ENCODE measurements at regions not wholly inside any gene's neighbourhood (a gene's known extent, or its start where the extent isn't known, plus 50 kb on each side); places are given as distances from the start of the nearest gene placed in this dataset.

DNA sequence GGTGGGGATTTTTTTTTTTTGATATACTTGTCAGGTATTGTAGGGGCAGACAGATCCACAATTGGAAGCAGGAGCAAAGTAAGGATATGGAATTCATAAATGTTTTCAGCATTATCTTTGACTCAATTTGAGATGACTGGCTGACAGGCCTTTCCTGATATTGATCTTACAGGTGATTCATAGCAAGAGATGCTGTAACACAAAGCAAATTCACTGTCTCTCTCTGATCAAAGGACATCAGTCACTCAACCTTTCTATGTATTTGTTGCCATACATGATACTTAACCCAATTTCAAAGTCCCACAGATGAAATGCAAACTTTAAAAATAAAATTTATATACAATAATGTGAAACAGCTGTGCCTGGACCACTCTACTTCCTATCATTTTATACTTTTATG, 1506.9 kb downstream of the AACS start:
- Histone ChIP-seq H3K4me1 (ENCODE audit: control insufficient read depth in 5 of 5, insufficient read depth in 5 of 5, low read length in 5 of 5) (no peaks in the 10 kb centered on the region), H3K27ac (ENCODE audit: low read depth in 1 of 2, low read length in 1 of 2) (no peak overlapping the region), H3K4me3 (no peak overlapping the region), H3K9ac (ENCODE audit: insufficient read depth in 1 of 2, low read length in 2 of 2) (no peak overlapping the region), H3K27me3 (ENCODE audit: control insufficient read depth in 3 of 3, insufficient read depth in 3 of 3, low read length in 2 of 3) (no peaks in the 10 kb centered on the region), H3K36me3 (ENCODE audit: control insufficient read depth in 4 of 4, insufficient read depth in 4 of 4, low read length in 4 of 4) (no peaks in the 10 kb centered on the region), H3K9me3 (ENCODE audit: control insufficient read depth in 4 of 4, insufficient read depth in 3 of 4, low read length in 3 of 4) (peaks cover 0 to 11% (median 2%) of the 10 kb centered on the region in 4 donors)
- TF ChIP-seq, protein P1, sequence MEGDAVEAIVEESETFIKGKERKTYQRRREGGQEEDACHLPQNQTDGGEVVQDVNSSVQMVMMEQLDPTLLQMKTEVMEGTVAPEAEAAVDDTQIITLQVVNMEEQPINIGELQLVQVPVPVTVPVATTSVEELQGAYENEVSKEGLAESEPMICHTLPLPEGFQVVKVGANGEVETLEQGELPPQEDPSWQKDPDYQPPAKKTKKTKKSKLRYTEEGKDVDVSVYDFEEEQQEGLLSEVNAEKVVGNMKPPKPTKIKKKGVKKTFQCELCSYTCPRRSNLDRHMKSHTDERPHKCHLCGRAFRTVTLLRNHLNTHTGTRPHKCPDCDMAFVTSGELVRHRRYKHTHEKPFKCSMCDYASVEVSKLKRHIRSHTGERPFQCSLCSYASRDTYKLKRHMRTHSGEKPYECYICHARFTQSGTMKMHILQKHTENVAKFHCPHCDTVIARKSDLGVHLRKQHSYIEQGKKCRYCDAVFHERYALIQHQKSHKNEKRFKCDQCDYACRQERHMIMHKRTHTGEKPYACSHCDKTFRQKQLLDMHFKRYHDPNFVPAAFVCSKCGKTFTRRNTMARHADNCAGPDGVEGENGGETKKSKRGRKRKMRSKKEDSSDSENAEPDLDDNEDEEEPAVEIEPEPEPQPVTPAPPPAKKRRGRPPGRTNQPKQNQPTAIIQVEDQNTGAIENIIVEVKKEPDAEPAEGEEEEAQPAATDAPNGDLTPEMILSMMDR (IDR thresholded peaks at IDR 0.05; ENCODE audit: control extremely low read depth, extremely low read depth): no peak
- DNase-seq (no peak), ATAC-seq (ENCODE audit: insufficient read depth, low FRiP score) (no peak)

DNA sequence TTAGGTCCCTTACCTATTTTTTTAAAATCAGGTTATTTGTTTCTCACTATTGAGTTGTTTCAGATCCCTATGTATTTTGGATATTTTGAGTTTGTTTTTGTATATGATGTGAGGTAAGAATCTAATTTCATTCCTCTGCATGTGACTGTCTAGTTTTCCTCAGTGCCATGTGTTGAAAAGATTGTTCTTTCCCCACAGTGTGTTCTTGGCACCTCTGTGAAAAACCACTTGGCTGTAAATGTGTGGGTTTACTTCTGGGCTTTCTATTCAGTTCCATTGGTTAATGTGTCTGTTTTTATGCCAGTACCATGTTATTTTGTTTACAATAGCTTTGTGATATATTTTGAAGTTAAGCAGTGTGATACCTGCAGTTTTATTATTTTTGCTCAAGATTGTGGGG, 1516.4 kb downstream of the AACS start:
- Histone ChIP-seq H3K4me3 (no peak overlapping the region), H3K4me1 (ENCODE audit: control insufficient read depth in 5 of 5, insufficient read depth in 5 of 5, low read length in 5 of 5) (no peaks in the 10 kb centered on the region), H3K27me3 (ENCODE audit: control insufficient read depth in 3 of 3, insufficient read depth in 3 of 3, low read length in 2 of 3) (no peaks in the 10 kb centered on the region), H3K27ac (ENCODE audit: low read depth in 1 of 2, low read length in 1 of 2) (no peak overlapping the region), H3K9ac (ENCODE audit: insufficient read depth in 1 of 2, low read length in 2 of 2) (no peak overlapping the region), H3K36me3 (ENCODE audit: control insufficient read depth in 4 of 4, insufficient read depth in 4 of 4, low read length in 4 of 4) (peaks cover 0 to 1% (median 0%) of the 10 kb centered on the region in 4 donors), H3K9me3 (ENCODE audit: control insufficient read depth in 4 of 4, insufficient read depth in 3 of 4, low read length in 3 of 4) (peaks cover 0 to 3% (median 0%) of the 10 kb centered on the region in 4 donors)
- no peak for DNase-seq
- ATAC-seq (ENCODE audit: insufficient read depth, low FRiP score): no peak
- TF ChIP-seq, protein P1 (IDR thresholded peaks at IDR 0.05; ENCODE audit: control extremely low read depth, extremely low read depth): no peak

DNA sequence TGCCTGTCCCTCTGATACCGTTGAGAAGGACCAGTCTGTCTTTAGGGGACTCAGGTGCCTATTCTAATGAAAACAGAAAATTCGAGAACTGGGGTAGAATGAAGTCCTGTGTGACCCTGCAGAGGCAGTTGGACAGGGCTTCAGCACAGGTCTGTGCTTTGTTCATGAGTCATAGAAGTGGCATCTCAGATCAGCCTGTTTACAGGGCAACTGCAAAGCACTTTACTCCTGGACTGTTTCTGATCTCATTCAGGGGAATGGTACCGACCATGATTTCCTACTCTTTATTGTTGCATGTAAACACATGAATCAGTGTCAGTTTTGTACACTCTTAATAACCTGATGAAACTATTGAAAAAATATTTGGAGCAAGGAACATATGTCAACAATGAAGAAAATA, 1517.0 kb downstream of the AACS start:
- H3K36me3 ChIP-seq (ENCODE audit: control insufficient read depth in 4 of 4, insufficient read depth in 4 of 4, low read length in 4 of 4): peaks cover 0 to 1% (median 0%) of the 10 kb centered on the region in 4 donors
- H3K9ac ChIP-seq (ENCODE audit: insufficient read depth in 1 of 2, low read length in 2 of 2): no peak overlapping the region
- H3K27ac ChIP-seq (ENCODE audit: low read depth in 1 of 2, low read length in 1 of 2): no peak overlapping the region
- TF ChIP-seq, protein P1 (IDR thresholded peaks at IDR 0.05; ENCODE audit: control extremely low read depth, extremely low read depth): no peak
- H3K4me1 ChIP-seq (ENCODE audit: control insufficient read depth in 5 of 5, insufficient read depth in 5 of 5, low read length in 5 of 5): no peaks in the 10 kb centered on the region
- DNase-seq (peak in 1 of 3 donors; percentile 2), ATAC-seq (ENCODE audit: insufficient read depth, low FRiP score) (peak; percentile 78)
- H3K9me3 ChIP-seq (ENCODE audit: control insufficient read depth in 4 of 4, insufficient read depth in 3 of 4, low read length in 3 of 4): no peaks in the 10 kb centered on the region
- 63 to 65% methylated on average over 3 of the region's 3 CpGs for WGBS, 2 donors
- no peaks in the 10 kb centered on the region for H3K27me3 ChIP-seq (ENCODE audit: control insufficient read depth in 3 of 3, insufficient read depth in 3 of 3, low read length in 2 of 3)
- H3K4me3 ChIP-seq: no peak overlapping the region

DNA sequence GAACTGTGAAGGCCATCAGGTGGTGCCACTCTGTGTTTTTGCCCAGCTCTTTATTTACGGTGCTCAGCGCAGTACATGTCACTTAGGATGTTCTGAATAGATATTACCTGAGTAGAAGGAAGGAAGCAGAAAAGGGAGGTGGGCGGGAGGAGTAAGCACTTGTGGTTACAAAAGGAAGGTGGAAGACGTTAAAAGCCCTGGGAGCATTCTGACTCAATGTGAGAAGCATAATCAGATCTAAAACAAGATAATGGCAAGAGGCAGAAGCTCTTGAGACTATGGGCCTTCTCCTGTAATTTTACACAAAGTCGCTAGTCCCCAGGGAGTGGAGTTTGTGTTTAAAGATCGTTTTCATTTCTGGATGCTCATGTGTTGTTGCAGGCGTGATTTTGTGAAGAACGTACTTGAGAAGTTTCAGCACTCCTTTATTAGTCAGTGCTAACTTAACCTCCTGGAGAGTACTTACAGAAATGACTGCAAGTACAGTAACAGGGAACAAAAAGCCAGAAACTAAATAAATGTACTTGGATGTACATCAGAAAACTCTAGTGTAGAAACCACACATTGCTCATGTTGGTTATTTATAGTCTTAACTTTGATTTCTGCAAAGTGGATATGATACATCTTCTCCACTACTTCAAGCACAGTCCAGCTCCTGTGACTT, 1523.5 kb downstream of the AACS start:
- WGBS, 2 donors: 48 to 56% methylated on average over 8 of the region's 8 CpGs
- H3K4me1 ChIP-seq (ENCODE audit: control insufficient read depth in 5 of 5, insufficient read depth in 5 of 5, low read length in 5 of 5): no peaks in the 10 kb centered on the region
- no peaks in the 10 kb centered on the region for H3K36me3 ChIP-seq (ENCODE audit: control insufficient read depth in 4 of 4, insufficient read depth in 4 of 4, low read length in 4 of 4)
- no peak overlapping the region for H3K9ac ChIP-seq (ENCODE audit: insufficient read depth in 1 of 2, low read length in 2 of 2)
- peak; percentile 44 for ATAC-seq (ENCODE audit: insufficient read depth, low FRiP score)
- no peak for DNase-seq
- H3K9me3 ChIP-seq (ENCODE audit: control insufficient read depth in 4 of 4, insufficient read depth in 3 of 4, low read length in 3 of 4): no peaks in the 10 kb centered on the region
- TF ChIP-seq, protein P1 (IDR thresholded peaks at IDR 0.05; ENCODE audit: control extremely low read depth, extremely low read depth): no peak
- no peaks in the 10 kb centered on the region for H3K27me3 ChIP-seq (ENCODE audit: control insufficient read depth in 3 of 3, insufficient read depth in 3 of 3, low read length in 2 of 3)
- H3K4me3 ChIP-seq: no peak overlapping the region
- H3K27ac ChIP-seq (ENCODE audit: low read depth in 1 of 2, low read length in 1 of 2): no peak overlapping the region
